LoVo (cell line): ENCODE measurements at regions not wholly inside any gene's neighbourhood (a gene's known extent, or its start where the extent isn't known, plus 50 kb on each side); places are given as distances from the start of the nearest gene placed in this dataset.

ENCODE experiments used
- DNase-seq: peaks from one replicate; pipeline ENCODE4 v3.0.0-alpha.2; 2016; ENCODE audit warnings: low spot score

DNA sequence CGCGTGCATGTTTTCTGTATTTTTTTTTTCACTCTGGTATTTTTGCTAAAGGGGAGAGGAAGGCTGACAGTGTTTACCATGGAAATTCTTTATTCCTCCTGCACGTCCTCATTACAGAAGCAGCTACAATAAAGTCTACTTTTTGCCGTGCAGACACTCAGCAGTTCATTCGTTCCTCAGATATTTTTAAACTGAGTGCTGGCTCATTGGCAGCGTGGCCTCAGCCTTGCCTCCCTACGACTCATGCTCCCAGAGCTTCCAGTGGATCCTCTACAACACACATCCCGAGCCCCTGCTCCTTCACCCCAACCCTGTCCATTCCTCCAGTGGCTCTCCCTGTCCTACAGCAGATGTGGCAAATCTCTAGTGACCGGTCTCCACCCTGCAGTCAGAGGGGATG lies 239.2 kb upstream of the ZMIZ1 start:
- no peak for DNase-seq

DNA sequence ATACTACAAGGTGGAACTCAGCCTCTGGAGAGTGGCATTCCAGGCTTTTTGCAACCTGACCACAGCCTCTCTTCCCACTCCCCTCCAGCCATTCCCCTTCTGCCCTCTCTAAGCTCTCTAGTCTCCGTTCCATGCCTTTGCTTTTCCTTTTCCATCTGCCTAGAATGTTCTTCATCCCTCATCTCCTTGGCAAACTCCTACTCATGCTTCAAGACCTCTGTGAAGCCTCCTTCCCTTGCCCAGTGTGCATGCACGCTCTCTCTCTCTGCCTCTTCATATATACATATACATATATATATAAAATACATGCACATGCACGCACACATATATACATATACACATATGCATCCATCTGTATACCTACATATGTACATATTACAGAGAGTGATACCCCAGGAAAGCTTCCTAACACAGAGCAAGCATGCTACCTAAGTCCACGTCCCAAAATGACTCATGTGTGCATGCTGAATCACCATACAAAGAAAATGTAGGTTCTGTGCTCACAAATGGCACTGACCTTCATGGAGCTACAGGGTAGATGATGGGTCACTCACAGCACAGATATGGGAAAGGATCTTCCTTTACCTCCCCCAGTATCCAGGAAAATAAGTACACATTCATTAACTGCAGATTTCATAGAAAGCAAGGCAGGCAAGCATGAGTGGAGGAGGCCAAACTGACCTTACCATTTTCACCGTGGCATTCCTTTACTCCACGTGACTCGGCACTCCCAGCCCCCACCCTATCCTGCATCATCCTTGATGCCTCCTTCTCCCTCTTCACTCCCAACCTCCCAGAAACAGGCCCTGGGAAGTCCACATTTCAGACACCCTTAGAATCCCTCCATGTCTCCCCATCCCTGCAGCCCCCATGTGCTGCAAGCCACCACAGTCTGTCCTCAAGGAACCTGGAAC lies 238.4 kb upstream of the ZMIZ1 start:
- DNase-seq, result no peak

- DNase-seq, result no peak
These were observed 237.8 kb upstream of the ZMIZ1 start for GRCh38 chr10:78830976-78831375.

DNA sequence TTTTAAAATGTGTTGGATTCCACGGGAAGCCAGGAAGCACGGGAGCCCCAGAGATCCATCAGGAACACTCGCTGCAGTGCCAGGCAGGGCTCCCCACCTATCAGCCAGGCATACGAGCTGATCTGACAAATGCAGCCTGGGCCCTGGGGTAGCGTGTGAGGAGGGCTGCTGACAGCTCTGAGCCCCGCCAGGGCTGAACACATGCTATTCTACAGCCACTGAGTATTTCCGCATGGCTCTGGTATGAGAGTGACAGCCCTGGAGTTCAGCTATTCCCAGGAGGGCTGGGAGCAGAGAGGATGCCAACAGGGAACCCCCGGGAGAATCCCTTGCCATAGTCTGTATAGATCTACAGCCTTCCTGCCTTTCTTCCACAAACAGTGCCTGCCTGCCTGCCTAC lies 237.3 kb upstream of the ZMIZ1 start:
- DNase-seq, result no peak

- no peak for DNase-seq
These were observed 236.5 kb upstream of the ZMIZ1 start for GRCh38 chr10:78832281-78832680.

DNA sequence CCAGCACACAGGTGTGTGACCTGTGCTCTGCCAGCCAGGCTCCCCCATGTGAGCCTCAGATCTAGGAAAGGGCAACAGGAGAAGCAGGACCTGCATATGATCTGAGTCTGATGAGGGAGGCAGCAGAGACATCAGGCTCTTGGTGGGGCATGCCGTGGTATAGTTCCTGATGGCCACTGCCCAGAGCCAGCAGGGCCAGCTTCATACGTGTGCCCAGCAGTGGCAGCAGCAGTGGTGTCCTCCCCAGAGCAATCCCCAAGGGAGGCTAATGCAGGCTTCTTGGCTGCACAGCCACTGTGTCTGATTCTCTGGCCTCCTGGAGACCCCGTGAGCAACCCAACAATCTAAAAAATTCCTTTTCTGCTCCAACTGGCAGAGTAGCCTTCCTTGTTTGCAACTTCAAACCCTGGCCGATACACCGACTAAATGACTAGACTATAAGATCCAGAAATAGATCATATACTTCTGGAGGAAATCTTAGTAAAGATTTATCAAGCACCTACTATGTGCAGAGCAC lies 230.6 kb upstream of the ZMIZ1 start:
- DNase-seq, result no peak

DNA sequence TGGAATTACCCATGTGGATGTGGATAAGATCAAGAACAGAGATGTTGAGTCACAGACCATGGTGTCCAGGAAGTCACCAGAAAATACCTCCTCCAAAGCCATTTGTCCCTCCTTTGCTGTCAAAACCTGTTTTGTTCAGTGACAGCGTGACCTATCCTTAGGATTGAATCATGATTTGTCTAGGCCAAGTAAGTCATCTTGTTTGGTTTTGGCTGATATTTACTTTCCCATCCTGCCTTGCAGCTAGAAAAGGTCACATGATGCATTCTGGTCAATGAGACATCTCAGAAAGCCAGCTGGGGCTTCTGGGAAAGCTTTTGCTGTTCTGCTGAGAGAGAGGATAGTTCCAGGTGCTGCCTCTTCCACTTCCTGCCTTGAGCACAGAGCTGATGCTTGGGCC lies 225.3 kb upstream of the ZMIZ1 start:
- no peak for DNase-seq

- no peak for DNase-seq
These were observed 223.7 kb upstream of the ZMIZ1 start for GRCh38 chr10:78844960-78845607.

- no peak for DNase-seq
These were observed 222.7 kb upstream of the ZMIZ1 start for GRCh38 chr10:78846071-78846470.

DNA sequence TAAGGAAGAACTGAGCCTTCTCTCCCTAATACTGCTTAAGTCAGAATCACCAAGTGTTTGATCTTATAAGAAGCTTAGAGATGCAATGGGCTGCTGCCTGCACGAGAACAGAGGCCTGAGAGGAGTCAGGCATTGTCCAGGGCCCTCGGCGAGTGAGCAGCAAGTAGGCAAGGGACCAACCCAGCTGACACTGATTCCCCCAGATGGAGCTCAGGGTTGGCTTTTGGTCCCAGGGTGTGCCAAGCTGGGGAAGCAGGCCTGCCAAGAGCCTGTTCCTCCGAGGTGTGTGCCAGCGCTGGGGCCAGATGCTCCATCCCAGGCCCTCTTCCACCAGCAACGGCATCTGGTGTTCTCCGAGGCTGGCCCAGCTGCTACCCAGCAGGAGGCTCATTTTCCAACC lies 222.0 kb upstream of the ZMIZ1 start:
- DNase-seq, result no peak

- DNase-seq, result no peak
These were observed 221.3 kb upstream of the ZMIZ1 start for GRCh38 chr10:78847485-78847884.

GRCh38 chr10:78849115-78849514 lies 219.7 kb upstream of the ZMIZ1 start:
- no peak for DNase-seq

DNA sequence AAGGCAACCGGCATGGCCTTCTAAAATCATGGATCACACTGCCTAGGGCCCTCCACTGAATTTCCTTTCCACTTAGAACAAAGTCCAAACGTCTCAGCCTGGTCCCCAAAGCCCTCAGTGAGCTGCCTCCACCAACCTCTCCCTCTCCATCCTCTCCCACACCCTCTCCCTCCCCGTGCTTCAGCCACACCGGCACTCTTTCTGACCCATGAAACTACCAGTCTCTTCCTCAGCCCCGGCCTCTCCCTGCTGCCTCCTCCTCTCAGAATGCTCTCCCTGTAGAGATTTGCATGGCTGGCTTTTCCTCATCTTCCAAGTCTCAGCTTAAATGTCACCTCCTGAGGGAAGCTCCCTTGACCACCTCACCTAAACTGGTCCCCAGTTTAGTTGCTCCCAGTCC lies 219.0 kb upstream of the ZMIZ1 start:
- no peak for DNase-seq

GRCh38 chr10:78850644-78851435 lies 217.9 kb upstream of the ZMIZ1 start:
- no peak for DNase-seq

GRCh38 chr10:78851647-78852046 lies 217.1 kb upstream of the ZMIZ1 start:
- no peak for DNase-seq

DNA sequence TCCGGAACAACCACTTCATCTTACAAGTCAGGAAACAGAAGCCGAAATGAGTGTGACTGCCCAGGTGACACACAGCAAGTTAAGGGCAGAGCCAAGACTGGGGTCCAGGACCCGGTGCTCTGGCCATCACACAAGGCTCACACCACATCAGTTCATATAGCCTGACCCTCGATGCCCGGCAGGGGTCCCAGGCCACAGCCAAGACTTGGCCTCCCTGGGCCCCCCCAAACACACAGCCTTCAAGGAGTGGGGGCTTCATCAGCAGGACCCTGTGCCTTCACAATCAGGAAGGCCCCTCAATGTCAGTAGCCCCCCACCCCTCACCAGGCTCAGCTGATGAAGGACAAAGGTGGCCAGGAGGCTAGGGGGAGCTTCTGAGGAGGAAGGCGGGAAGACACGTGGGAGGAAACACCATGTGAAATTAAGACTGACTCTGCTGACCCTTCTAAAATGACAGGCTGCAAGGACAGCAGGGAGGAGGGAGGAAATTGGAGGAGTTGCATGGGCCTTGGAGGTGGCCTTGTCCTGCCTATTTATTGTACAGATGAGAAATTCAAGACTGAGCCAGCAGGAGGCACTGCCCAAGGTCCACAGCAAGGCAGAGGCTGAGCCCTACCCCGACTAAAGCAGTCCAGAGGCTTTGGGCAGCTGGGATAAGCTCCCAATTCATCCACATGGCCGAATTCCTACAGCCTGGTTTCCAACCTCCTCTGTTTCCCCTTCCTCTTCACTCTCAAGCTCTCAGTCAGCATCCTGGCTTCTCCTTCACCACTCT lies 216.1 kb upstream of the ZMIZ1 start:
- no peak for DNase-seq

DNA sequence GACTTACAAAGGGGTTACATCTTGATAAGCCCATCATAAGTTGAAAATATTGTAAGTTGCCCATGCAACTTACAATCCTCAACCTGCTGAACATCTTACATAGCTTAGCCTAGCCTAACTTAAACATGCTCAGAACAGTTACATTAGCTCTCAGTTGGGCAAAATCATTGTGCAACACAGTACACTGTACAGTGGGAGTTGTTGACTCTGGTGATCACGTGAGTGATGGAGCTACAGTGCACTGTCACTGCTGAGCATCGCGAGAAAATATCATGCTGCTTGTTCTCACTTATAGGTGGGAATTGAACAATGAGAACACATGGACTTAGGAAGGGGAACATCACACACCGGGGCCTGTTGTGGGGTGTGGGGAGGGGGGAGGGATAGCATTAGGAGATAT lies 214.9 kb upstream of the ZMIZ1 start:
- DNase-seq, result no peak

DNA sequence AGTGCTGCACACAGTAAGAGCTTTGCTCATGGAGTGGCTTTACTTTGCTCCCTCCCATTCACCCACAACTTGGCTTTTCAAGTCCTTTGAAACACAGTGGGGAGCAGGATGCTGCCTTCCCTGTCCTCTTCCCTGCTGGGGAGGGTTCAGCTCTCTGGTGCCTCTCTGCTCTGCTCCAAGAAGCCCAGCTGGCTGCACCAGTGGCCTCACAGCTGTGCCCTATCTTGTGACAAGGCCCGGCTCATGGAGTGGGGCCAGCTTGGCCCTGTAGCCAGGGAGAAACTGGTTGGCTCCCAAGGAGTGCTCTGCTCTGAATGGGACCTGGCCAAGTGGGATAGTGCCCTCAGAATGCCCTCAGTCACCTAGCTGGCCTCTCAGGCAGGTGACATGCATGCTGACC lies 212.3 kb upstream of the ZMIZ1 start:
- no peak for DNase-seq

- no peak for DNase-seq
These were observed 211.6 kb upstream of the ZMIZ1 start for GRCh38 chr10:78857193-78857592.

GRCh38 chr10:78859266-78859665 lies 209.5 kb upstream of the ZMIZ1 start:
- no peak for DNase-seq

DNA sequence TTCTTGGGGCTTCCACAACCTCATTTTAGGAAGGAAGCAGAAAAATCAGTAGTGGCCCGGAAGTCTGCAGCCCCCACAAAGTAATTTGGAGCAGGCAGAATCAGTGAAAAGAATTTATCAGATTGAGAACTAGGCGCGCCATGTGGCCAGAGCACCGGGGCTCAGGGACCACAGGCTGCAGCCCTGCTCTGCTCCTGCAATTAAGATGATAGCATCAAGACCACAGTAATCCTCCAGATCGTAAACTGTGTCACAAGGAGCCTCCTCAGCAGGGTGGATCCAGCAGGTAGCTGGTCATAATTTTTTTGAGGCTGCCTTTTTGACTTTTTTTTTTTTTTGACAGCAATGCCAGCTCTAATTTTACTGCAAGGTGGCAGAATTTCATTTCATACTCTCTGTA lies 209.0 kb upstream of the ZMIZ1 start:
- DNase-seq, result no peak
